Right lobe of liver (tissue), 6 donors: ENCODE measurements at regions not wholly inside any gene's neighbourhood (a gene's known extent, or its start where the extent isn't known, plus 50 kb on each side); places are given as distances from the start of the nearest gene placed in this dataset.

ENCODE experiments used
- ATAC-seq, 4 donors: fragments of 200-7000 bp; cut with Tn5 transposase; one replicate each; pipeline ENCODE4 v1.9.1; 2020; ENCODE audit warnings: mild to moderate bottlenecking in 4 of 4, moderate library complexity in 4 of 4
- DNase-seq, 3 donors: peaks; one replicate each; pipeline ENCODE4 v3.0.0-alpha.2; 2020
- H3K27ac ChIP-seq, 3 donors: fragments of 200-600 bp; one replicate each; pipeline ENCODE4 v1.8.0; 2022
- H3K27me3 ChIP-seq, 2 donors: fragments of 200-600 bp; one replicate each; pipeline ENCODE4 v1.8.0; 2022
- H3K36me3 ChIP-seq, 4 donors: fragments of 200-600 bp; sonication (generic) in 1 of 4; one replicate each; pipeline versions ENCODE4 v1.5.1 to v1.8.0; 2017 to 2022; ENCODE audit warnings: control low read depth in 1 of 4
- H3K4me1 ChIP-seq, 4 donors: fragments of 200-600 bp; sonication (generic) in 1 of 4; one replicate each; pipeline versions ENCODE4 v1.5.1 to v1.8.0; 2017 to 2022; ENCODE audit warnings: control low read depth in 1 of 4
- H3K4me3 ChIP-seq, 3 donors: fragments of 200-600 bp; one replicate each; pipeline ENCODE4 v1.8.0; 2022
- H3K9me3 ChIP-seq, 4 donors: fragments of 200-600 bp; sonication (generic) in 1 of 4; one replicate each; pipeline versions ENCODE4 v1.5.1 to v1.8.0; 2017 to 2022; ENCODE audit warnings: control low read depth in 1 of 4
- POLR2A ChIP-seq: fragments of 450-650 bp; IDR thresholded peaks from one replicate; pipeline ENCODE4 v1.6.1; 2017; ENCODE audit warnings: antibody characterized with exemption, mild to moderate bottlenecking
- WGBS: methylation state at CpG from one replicate; pipeline ENCODE4 v1.1.6; 2018; ENCODE audit warnings: low coverage, low lambda C conversion rate; ENCODE audit not compliant: insufficient coverage; ENCODE audit errors: missing lambda C conversion rate; 5-methylcytosine and 5-hydroxymethylcytosine counted together
- intact Hi-C, 2 donors: fragments of 100-400 bp; cut with DNase I; formaldehyde crosslinking; loops; one replicate each; pipeline versions ENCODE4 v1.11.2 to v1.14.1; 2022
- TF ChIP-seq, protein P1 (sequence below), 4 donors: fragments of 200-600 bp in 3 of 4; fragments of 450-650 bp in 1 of 4; IDR thresholded peaks; one replicate each; pipeline versions ENCODE4 v1.5.1 to v1.8.0; 2016 to 2022; ENCODE audit warnings: antibody characterized with exemption in 4 of 4, mild to moderate bottlenecking in 2 of 4
- donor health status: DM: no; HTN: yes; CAD: no.
- donor health status: DM: no; HTN: no; CAD: no.
- donor health status: DM: no; HTN: no; CAD: no.
- donor health status: DM: no; HTN: yes; CAD: no.
- donor health status: DM: no; HTN: yes; CAD: no.

DNA sequence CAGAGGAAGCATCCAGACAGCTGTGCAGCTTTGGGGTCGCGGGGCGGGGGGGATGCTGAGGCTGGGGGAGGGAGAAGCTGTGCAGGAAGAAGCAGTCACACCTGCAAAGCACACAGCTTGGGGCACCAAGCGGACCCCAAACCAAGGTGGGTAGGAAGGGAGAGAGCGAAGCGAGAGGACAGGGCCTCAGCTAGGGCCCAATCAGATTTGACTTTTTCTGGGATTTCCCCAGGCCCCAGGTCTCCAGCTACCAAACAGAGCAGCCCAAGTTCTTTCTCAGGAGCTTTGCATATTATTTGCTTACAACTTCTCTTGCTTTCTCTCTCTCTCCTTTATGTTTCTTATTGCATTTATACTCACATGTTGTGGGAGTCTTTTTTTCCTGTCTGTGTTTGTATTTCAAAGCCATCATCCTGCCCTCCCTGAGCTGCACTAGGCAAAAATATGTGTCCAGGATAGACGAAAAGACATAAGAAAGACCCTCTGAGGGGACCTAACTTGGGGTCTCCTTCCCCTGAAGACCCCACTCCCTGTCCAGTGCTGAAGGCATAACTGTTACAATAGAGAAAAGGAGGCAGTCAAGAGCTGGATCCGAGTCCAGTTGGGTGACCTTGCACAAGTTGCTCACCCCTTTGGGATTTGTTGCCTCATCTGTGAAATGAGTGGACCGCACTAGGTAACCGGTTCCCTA is 50.6 kb upstream of the SMNDC1 start:
- intact Hi-C loops = loop anchor here in 1 of 2 donors (10.0 kb wide), 1 partner anchor 190 kb away; no protein-coding TSS in a partner anchor
- 87% methylated on average over 7 of the region's 10 CpGs for WGBS
- H3K4me3 ChIP-seq = no peak overlapping the region

GRCh38 chr10:110355922-110356627 is 51.4 kb upstream of the SMNDC1 start:
- Histone ChIP-seq H3K27me3 (no peaks in the 10 kb centered on the region), H3K9me3 (no peaks in the 10 kb centered on the region), H3K4me1 (peaks cover 0 to 3% (median 0%) of the 10 kb centered on the region in 4 donors), H3K27ac (peak overlapping the region in 1 of 3 donors; percentile 35), H3K4me3 (no peak overlapping the region), H3K36me3 (no peaks in the 10 kb centered on the region)
- ATAC-seq (no peak), DNase-seq (no peak)
- TF ChIP-seq, protein P1, sequence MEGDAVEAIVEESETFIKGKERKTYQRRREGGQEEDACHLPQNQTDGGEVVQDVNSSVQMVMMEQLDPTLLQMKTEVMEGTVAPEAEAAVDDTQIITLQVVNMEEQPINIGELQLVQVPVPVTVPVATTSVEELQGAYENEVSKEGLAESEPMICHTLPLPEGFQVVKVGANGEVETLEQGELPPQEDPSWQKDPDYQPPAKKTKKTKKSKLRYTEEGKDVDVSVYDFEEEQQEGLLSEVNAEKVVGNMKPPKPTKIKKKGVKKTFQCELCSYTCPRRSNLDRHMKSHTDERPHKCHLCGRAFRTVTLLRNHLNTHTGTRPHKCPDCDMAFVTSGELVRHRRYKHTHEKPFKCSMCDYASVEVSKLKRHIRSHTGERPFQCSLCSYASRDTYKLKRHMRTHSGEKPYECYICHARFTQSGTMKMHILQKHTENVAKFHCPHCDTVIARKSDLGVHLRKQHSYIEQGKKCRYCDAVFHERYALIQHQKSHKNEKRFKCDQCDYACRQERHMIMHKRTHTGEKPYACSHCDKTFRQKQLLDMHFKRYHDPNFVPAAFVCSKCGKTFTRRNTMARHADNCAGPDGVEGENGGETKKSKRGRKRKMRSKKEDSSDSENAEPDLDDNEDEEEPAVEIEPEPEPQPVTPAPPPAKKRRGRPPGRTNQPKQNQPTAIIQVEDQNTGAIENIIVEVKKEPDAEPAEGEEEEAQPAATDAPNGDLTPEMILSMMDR (IDR thresholded peaks at IDR 0.05) = no peak
- TF ChIP-seq POLR2A = no peak
- 75% methylated on average over 7 of the region's 9 CpGs for WGBS
- intact Hi-C loops = loop anchor here in 1 of 2 donors (10.0 kb wide), 1 partner anchor 189 kb away; no protein-coding TSS in a partner anchor

More for the DNA sequence above, 50.6 kb upstream of the SMNDC1 start:
- DNase-seq (no peak), ATAC-seq (no peak)
- TF ChIP-seq POLR2A = no peak
- TF ChIP-seq, protein P1 (IDR thresholded peaks at IDR 0.05) = no peak
- H3K36me3 ChIP-seq = no peaks in the 10 kb centered on the region
- H3K27me3 ChIP-seq = no peaks in the 10 kb centered on the region
- H3K9me3 ChIP-seq = no peaks in the 10 kb centered on the region
- H3K4me1 ChIP-seq = peaks cover 0 to 3% (median 0%) of the 10 kb centered on the region in 4 donors
- H3K27ac ChIP-seq = no peak overlapping the region

DNA sequence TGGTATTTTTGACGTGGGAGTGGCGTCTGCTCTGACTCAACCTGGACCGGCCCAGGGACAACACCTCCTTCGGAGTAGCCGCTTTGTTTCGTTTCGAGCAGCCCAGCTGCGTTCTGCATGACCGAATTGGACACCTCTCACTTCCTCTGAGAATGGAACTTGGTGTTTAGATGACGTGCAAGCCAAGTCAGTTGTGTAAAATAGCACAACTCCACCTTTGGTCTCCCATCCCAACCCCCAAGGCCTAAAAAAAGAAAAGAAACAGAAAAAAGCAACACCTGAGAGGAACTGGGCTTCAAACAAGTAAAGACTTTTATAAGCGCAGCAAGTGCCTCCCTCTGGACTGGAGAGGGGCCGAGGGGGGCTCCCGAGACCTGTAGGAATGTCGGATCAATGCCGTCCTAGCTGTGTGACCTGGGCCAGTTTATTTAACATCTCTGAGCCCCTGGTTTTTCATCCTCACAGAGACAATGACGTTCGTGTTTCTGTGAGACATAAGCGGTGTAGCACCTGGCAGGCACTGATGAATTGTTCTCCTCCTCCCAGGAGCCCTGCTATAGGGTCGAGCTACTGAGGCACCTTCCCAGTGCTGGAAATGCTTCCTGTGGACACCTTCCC is 52.0 kb upstream of the SMNDC1 start:
- Histone ChIP-seq H3K4me1 (peaks cover 0 to 3% (median 0%) of the 10 kb centered on the region in 4 donors), H3K27me3 (no peaks in the 10 kb centered on the region), H3K27ac (peak overlapping the region in 1 of 3 donors; percentile 4), H3K36me3 (no peaks in the 10 kb centered on the region), H3K4me3 (no peak overlapping the region), H3K9me3 (no peaks in the 10 kb centered on the region)
- DNase-seq = peak in 1 of 3 donors; percentile 42
- TF ChIP-seq, protein P1 (IDR thresholded peaks at IDR 0.05) = no peak
- TF ChIP-seq POLR2A = no peak
- ATAC-seq = peak; percentile 6 to 41 (median 20)
- 73% methylated on average over 15 of the region's 19 CpGs for WGBS
- intact Hi-C loops = loop anchor here in 1 of 2 donors (10.0 kb wide), 1 partner anchor 188 kb away; no protein-coding TSS in a partner anchor

- TF ChIP-seq POLR2A = no peak
- TF ChIP-seq, protein P1 (IDR thresholded peaks at IDR 0.05) = no peak
- H3K9me3 ChIP-seq = no peaks in the 10 kb centered on the region
- WGBS = 69% methylated on average over 16 of the region's 17 CpGs
- H3K4me3 ChIP-seq = no peak overlapping the region
- peaks cover 0 to 3% (median 0%) of the 10 kb centered on the region in 4 donors for H3K4me1 ChIP-seq
- no peaks in the 10 kb centered on the region for H3K27me3 ChIP-seq
- peak overlapping the region in 1 of 3 donors; percentile 4 for H3K27ac ChIP-seq
- intact Hi-C loops = loop anchor here in 1 of 2 donors (10.0 kb wide), 1 partner anchor 187 kb away; no protein-coding TSS in a partner anchor
- no peak for DNase-seq
- H3K36me3 ChIP-seq = no peaks in the 10 kb centered on the region
- no peak for ATAC-seq
Observed at GRCh38 chr10:110357252-110357780, 52.6 kb upstream of the SMNDC1 start.
